Endodermal cell (in vitro differentiated cells): ENCODE measurements at regions not wholly inside any gene's neighbourhood (a gene's known extent, or its start where the extent isn't known, plus 50 kb on each side); places are given as distances from the start of the nearest gene placed in this dataset.

Source experiments
- DNase-seq: peaks from one replicate; pipeline ENCODE4 v3.0.0-alpha.2; 2017
- H3K27ac ChIP-seq: 2 replicates; pipeline ENCODE4 v1.5.1; 2013; ENCODE audit warnings: mild to moderate bottlenecking, low read depth, low read length, moderate library complexity
- H3K27me3 ChIP-seq: 2 replicates; pipeline ENCODE4 v1.6.1; 2013; ENCODE audit warnings: mild to moderate bottlenecking, low read length, moderate library complexity; ENCODE audit not compliant: insufficient read depth, control insufficient read depth, poor library complexity, severe bottlenecking
- H3K36me3 ChIP-seq: 2 replicates; pipeline ENCODE4 v1.7.0; 2013; ENCODE audit warnings: mild to moderate bottlenecking, low read length, moderate library complexity; ENCODE audit not compliant: control insufficient read depth, insufficient read depth
- H3K4me1 ChIP-seq: one replicate; pipeline ENCODE4 v1.7.0; 2013; ENCODE audit warnings: low read length; ENCODE audit not compliant: control insufficient read depth, insufficient read depth
- H3K4me3 ChIP-seq: 2 replicates; pipeline ENCODE4 v1.5.1; 2013; ENCODE audit warnings: mild to moderate bottlenecking, low read length, moderate library complexity
- H3K9ac ChIP-seq: 2 replicates; pipeline ENCODE4 v1.6.1; 2013; ENCODE audit warnings: mild to moderate bottlenecking, low read length, moderate library complexity; ENCODE audit not compliant: poor library complexity, severe bottlenecking; ENCODE audit errors: extremely low read depth
- H3K9me3 ChIP-seq: 2 replicates; pipeline ENCODE4 v1.6.1; 2013; ENCODE audit warnings: mild to moderate bottlenecking, low read length, moderate library complexity; ENCODE audit not compliant: control insufficient read depth
- H3K27ac Mint-ChIP-seq: 2 replicates; pipeline ENCODE4 v1.8.0; 2020; ENCODE audit warnings: mixed read lengths
- H3K27me3 Mint-ChIP-seq: 2 replicates; pipeline ENCODE4 v1.8.0; 2021; ENCODE audit warnings: mild to moderate bottlenecking, mixed read lengths; ENCODE audit not compliant: insufficient read depth
- H3K36me3 Mint-ChIP-seq: 2 replicates; pipeline ENCODE4 v1.8.0; 2020; ENCODE audit warnings: low read depth, mixed read lengths
- H3K4me1 Mint-ChIP-seq: 2 replicates; pipeline ENCODE4 v1.8.0; 2020; ENCODE audit warnings: mixed read lengths
- H3K4me3 Mint-ChIP-seq: 2 replicates; pipeline ENCODE4 v1.8.0; 2020; ENCODE audit warnings: mild to moderate bottlenecking, moderate library complexity, mixed read lengths
- H3K9me3 Mint-ChIP-seq: 2 replicates; pipeline ENCODE4 v1.8.0; 2020; ENCODE audit warnings: mild to moderate bottlenecking, mixed read lengths
- WGBS, 2 experiments: methylation state at CpG; one replicate each; pipeline versions ENCODE4 v1.1.5 to v1.1.7; 2013; ENCODE audit warnings: missing lambda C conversion rate in 2 of 2, mixed read lengths in 1 of 2; ENCODE audit not compliant: insufficient coverage in 1 of 2, insufficient read length in 1 of 2; 5-methylcytosine and 5-hydroxymethylcytosine counted together
- TF ChIP-seq, protein P1 (sequence below): fragments of 200-600 bp; sonication (generic); conservative IDR thresholded peaks from 2 replicates; pipeline ENCODE4 v1.5.0; 2021; ENCODE audit warnings: antibody characterized with exemption, mild to moderate bottlenecking

- Mint-ChIP-seq H3K9me3 (no peaks in the 10 kb centered on the region), H3K27ac (no peak overlapping the region), H3K36me3 (no peaks in the 10 kb centered on the region), H3K27me3 (no peaks in the 10 kb centered on the region), H3K4me3 (no peak overlapping the region), H3K4me1 (no peaks in the 10 kb centered on the region)
- Histone ChIP-seq H3K4me1 (no peaks in the 10 kb centered on the region), H3K9me3 (no peaks in the 10 kb centered on the region), H3K36me3 (no peaks in the 10 kb centered on the region), H3K27ac (no peak overlapping the region), H3K9ac (no peak overlapping the region), H3K27me3 (no peaks in the 10 kb centered on the region), H3K4me3 (no peak overlapping the region)
- no peak for DNase-seq
- TF ChIP-seq, protein P1, sequence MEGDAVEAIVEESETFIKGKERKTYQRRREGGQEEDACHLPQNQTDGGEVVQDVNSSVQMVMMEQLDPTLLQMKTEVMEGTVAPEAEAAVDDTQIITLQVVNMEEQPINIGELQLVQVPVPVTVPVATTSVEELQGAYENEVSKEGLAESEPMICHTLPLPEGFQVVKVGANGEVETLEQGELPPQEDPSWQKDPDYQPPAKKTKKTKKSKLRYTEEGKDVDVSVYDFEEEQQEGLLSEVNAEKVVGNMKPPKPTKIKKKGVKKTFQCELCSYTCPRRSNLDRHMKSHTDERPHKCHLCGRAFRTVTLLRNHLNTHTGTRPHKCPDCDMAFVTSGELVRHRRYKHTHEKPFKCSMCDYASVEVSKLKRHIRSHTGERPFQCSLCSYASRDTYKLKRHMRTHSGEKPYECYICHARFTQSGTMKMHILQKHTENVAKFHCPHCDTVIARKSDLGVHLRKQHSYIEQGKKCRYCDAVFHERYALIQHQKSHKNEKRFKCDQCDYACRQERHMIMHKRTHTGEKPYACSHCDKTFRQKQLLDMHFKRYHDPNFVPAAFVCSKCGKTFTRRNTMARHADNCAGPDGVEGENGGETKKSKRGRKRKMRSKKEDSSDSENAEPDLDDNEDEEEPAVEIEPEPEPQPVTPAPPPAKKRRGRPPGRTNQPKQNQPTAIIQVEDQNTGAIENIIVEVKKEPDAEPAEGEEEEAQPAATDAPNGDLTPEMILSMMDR: no peak
- 100% methylated on average over 1 of the region's 1 CpG; no CpG with 5 or more reads in 1 of the 2 experiments for WGBS, 2 experiments
These were observed 547.4 kb downstream of the SPRY1 start for GRCh38 chr4:123943976-123944375.

DNA sequence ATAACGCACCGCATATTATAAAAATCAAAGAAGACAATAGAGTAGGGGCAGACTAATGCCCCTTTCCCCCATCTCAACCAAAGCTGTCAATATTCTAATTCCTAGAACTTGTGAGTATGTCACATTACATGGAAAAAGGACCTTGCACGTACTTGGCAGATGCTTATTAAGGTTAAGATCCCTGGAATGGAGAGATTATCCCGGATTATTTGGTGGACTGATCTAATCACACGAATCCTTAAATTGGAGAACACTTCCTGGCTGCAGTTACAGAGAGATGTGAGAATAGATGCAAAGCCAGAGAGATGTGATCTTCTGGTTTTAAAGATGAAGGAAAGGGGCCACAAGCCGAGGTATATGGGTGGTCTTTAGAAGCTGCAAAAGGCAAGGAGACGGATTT is 548.7 kb downstream of the SPRY1 start:
- no peaks in the 10 kb centered on the region for H3K4me1 ChIP-seq
- H3K36me3 Mint-ChIP-seq: no peaks in the 10 kb centered on the region
- no peaks in the 10 kb centered on the region for H3K27me3 Mint-ChIP-seq
- H3K27ac ChIP-seq: no peak overlapping the region
- WGBS, 2 experiments: 91 to 94% methylated on average over 5 to 7 of the region's 7 CpGs
- no peaks in the 10 kb centered on the region for H3K36me3 ChIP-seq
- no peak for DNase-seq
- no peak overlapping the region for H3K9ac ChIP-seq
- H3K9me3 ChIP-seq: no peaks in the 10 kb centered on the region
- TF ChIP-seq, protein P1: no peak
- no peak overlapping the region for H3K4me3 Mint-ChIP-seq
- H3K27me3 ChIP-seq: no peaks in the 10 kb centered on the region
- no peaks in the 10 kb centered on the region for H3K9me3 Mint-ChIP-seq
- no peak overlapping the region for H3K27ac Mint-ChIP-seq
- H3K4me3 ChIP-seq: no peak overlapping the region
- H3K4me1 Mint-ChIP-seq: no peaks in the 10 kb centered on the region

- H3K9me3 Mint-ChIP-seq: peaks cover 8% of the 10 kb centered on the region
- H3K27ac Mint-ChIP-seq: no peak overlapping the region
- H3K4me1 ChIP-seq: no peaks in the 10 kb centered on the region
- H3K4me3 ChIP-seq: no peak overlapping the region
- no peaks in the 10 kb centered on the region for H3K27me3 ChIP-seq
- H3K36me3 ChIP-seq: no peaks in the 10 kb centered on the region
- TF ChIP-seq, protein P1: no peak
- no peak overlapping the region for H3K4me3 Mint-ChIP-seq
- DNase-seq: no peak
- H3K27me3 Mint-ChIP-seq: no peaks in the 10 kb centered on the region
- H3K36me3 Mint-ChIP-seq: no peaks in the 10 kb centered on the region
- H3K9me3 ChIP-seq: no peaks in the 10 kb centered on the region
- H3K4me1 Mint-ChIP-seq: no peaks in the 10 kb centered on the region
- H3K27ac ChIP-seq: no peak overlapping the region
- no peak overlapping the region for H3K9ac ChIP-seq
These were observed 553.9 kb downstream of the SPRY1 start for GRCh38 chr4:123950530-123950929.
